HEK293 (cell line): ENCODE measurements at regions not wholly inside any gene's neighbourhood (a gene's known extent, or its start where the extent isn't known, plus 50 kb on each side); places are given as distances from the start of the nearest gene placed in this dataset.

Source experiments
- CTCF ChIP-seq: fragments of 450-650 bp; formaldehyde crosslinking; IDR thresholded peaks from 2 replicates; pipeline ENCODE4 v1.5.1; 2016; ENCODE audit warnings: missing biosample characterization, missing genetic modification characterization
- PRDM1 ChIP-seq: fragments of 450-650 bp; formaldehyde crosslinking; IDR thresholded peaks from 2 replicates; pipeline ENCODE4; 2016; ENCODE audit warnings: missing biosample characterization, missing genetic modification characterization
- PRDM10 ChIP-seq: fragments of 450-650 bp; formaldehyde crosslinking; IDR thresholded peaks from 2 replicates; pipeline ENCODE4 v1.5.1; 2016; ENCODE audit warnings: missing biosample characterization, missing genetic modification characterization
- REST ChIP-seq: fragments of 450-650 bp; formaldehyde crosslinking; IDR thresholded peaks from 2 replicates; pipeline ENCODE4 v1.5.1; 2016; ENCODE audit warnings: missing biosample characterization, missing genetic modification characterization
- SCRT1 ChIP-seq: fragments of 450-650 bp; formaldehyde crosslinking; IDR thresholded peaks from 2 replicates; pipeline ENCODE4 v1.5.1; 2016; ENCODE audit warnings: missing biosample characterization, missing genetic modification characterization, borderline replicate concordance
- ZBTB48 ChIP-seq: fragments of 450-650 bp; formaldehyde crosslinking; IDR thresholded peaks from 2 replicates; pipeline ENCODE4 v1.5.1; 2016; ENCODE audit warnings: missing biosample characterization, missing genetic modification characterization
- ZNF132 ChIP-seq: fragments of 450-650 bp; formaldehyde crosslinking; IDR thresholded peaks from 2 replicates; pipeline ENCODE4 v1.5.1; 2017; ENCODE audit warnings: missing biosample characterization, missing genetic modification characterization, borderline replicate concordance
- ZNF274 ChIP-seq, 2 experiments: fragments of 200-500 bp in 1 of 2; fragments of 450-650 bp in 1 of 2; sonication (Bioruptor generic) in 1 of 2; formaldehyde crosslinking in 1 of 2; IDR thresholded peaks; 2 replicates each; pipeline versions ENCODE4 v1.5.1 to v1.6.1; 2014 to 2016; ENCODE audit warnings: borderline replicate concordance in 1 of 2, inconsistent platforms in 1 of 2, low read length in 1 of 2, missing biosample characterization in 1 of 2, missing genetic modification characterization in 1 of 2
- ZNF555 ChIP-seq: fragments of 450-650 bp; formaldehyde crosslinking; conservative IDR thresholded peaks from 2 replicates; pipeline ENCODE4 v1.5.1; 2017; ENCODE audit warnings: missing biosample characterization, mild to moderate bottlenecking, missing genetic modification characterization, inconsistent platforms
- ZNF629 ChIP-seq: fragments of 450-650 bp; formaldehyde crosslinking; IDR thresholded peaks from 2 replicates; pipeline ENCODE4 v1.5.1; 2017; ENCODE audit warnings: missing biosample characterization, missing genetic modification characterization
- ZNF768 ChIP-seq: fragments of 450-650 bp; formaldehyde crosslinking; IDR thresholded peaks from 2 replicates; pipeline ENCODE4 v1.5.1; 2018; ENCODE audit warnings: missing biosample characterization, mild to moderate bottlenecking, missing genetic modification characterization
- ZNF777 ChIP-seq: fragments of 450-650 bp; formaldehyde crosslinking; IDR thresholded peaks from 2 replicates; pipeline ENCODE4 v1.5.1; 2017; ENCODE audit warnings: missing biosample characterization, missing genetic modification characterization, borderline replicate concordance
- ZXDB ChIP-seq: fragments of 450-650 bp; formaldehyde crosslinking; IDR thresholded peaks from 2 replicates; pipeline ENCODE4 v1.5.1; 2016; ENCODE audit warnings: missing biosample characterization, missing genetic modification characterization

- TF ChIP-seq CTCF (tag by site-specific recombination), result no peak
- no peak for TF ChIP-seq ZNF629 (tag by site-specific recombination)
- TF ChIP-seq ZNF132 (tag by site-specific recombination), result no peak
- no peak for TF ChIP-seq ZNF274 (IDR thresholded peaks at IDR 0.05; ENCODE audit: low read length)
- TF ChIP-seq ZNF274 (tag by site-specific recombination; IDR thresholded peaks at IDR 0.05; ENCODE audit: borderline replicate concordance), result no peak
- TF ChIP-seq ZNF768, result no peak
- TF ChIP-seq ZBTB48 (tag by site-specific recombination), result no peak
- no peak for TF ChIP-seq ZNF777
- no peak for TF ChIP-seq ZXDB (tag by site-specific recombination)
- TF ChIP-seq REST (tag by site-specific recombination), result no peak
- no peak for TF ChIP-seq ZNF555 (tag by site-specific recombination)
- TF ChIP-seq SCRT1, result no peak
- no peak for TF ChIP-seq PRDM1 (tag by site-specific recombination)
- TF ChIP-seq PRDM10 (tag by site-specific recombination), result no peak
Measured at GRCh38 chr21:22516230-22516629, 1518.0 kb downstream of the NCAM2 start.
